PC-9 (cell line): ENCODE measurements at regions not wholly inside any gene's neighbourhood (a gene's known extent, or its start where the extent isn't known, plus 50 kb on each side); places are given as distances from the start of the nearest gene placed in this dataset.

Experiments used
- BruUV-seq: library from RNA; stranded (reverse); fragments of 400-500 nt; replicated peaks from 2 replicates; lab custom pipeline; 2021; lab: Mats Ljungman, UMichigan
- CTCF ChIA-PET: fragments of 300-600 bp; sonication (Branson Sonifier 250); formaldehyde crosslinking; loops from one replicate; lab custom pipeline; 2022; ENCODE audit warnings: antibody characterized with exemption; lab: Charles Lee
- POLR2A ChIA-PET: fragments of 300-600 bp; sonication (Branson Sonifier 250); formaldehyde crosslinking; loops from one replicate; lab custom pipeline; 2022; ENCODE audit warnings: antibody characterized with exemption; ENCODE audit not compliant: unreplicated experiment; lab: Charles Lee
- DNase-seq, 2 experiments: peaks; one replicate each; pipeline versions ENCODE4 v3.0.0 to v3.0.0-alpha.2; 2015 to 2022; ENCODE audit warnings: mixed read lengths in 1 of 2
- H2AFZ ChIP-seq: fragments of 200-600 bp; sonication (generic); 2 replicates; pipeline ENCODE4 v1.8.1; 2017; ENCODE audit warnings: antibody characterized with exemption
- H3F3A ChIP-seq: fragments of 200-600 bp; sonication (generic); 2 replicates; pipeline ENCODE4 v1.8.1; 2017; ENCODE audit warnings: antibody characterized with exemption, mild to moderate bottlenecking, low read depth; ENCODE audit not compliant: insufficient read depth
- H3K27ac ChIP-seq: fragments of 200-600 bp; sonication (generic); 2 replicates; pipeline ENCODE4 v1.6.1; 2016; ENCODE audit warnings: mixed run types
- H3K27me3 ChIP-seq: fragments of 200-600 bp; sonication (generic); 2 replicates; pipeline ENCODE4 v1.6.1; 2016; ENCODE audit warnings: low read depth, mixed run types; ENCODE audit not compliant: insufficient read depth
- H3K36me3 ChIP-seq: fragments of 200-600 bp; sonication (generic); 2 replicates; pipeline ENCODE4 v1.6.1; 2016; ENCODE audit warnings: low read depth, mixed run types
- H3K4me1 ChIP-seq: fragments of 200-600 bp; sonication (generic); replicated peaks from 2 replicates; pipeline ENCODE4 v1.6.1; 2016; ENCODE audit warnings: mixed run types; ENCODE audit not compliant: insufficient read depth
- H3K4me2 ChIP-seq: fragments of 200-600 bp; sonication (generic); 2 replicates; pipeline ENCODE4 v1.6.1; 2017; ENCODE audit warnings: mixed run types
- H3K4me3 ChIP-seq: fragments of 200-600 bp; sonication (generic); 2 replicates; pipeline ENCODE4 v1.6.1; 2016; ENCODE audit warnings: mixed run types
- H3K79me2 ChIP-seq: fragments of 200-600 bp; sonication (generic); 2 replicates; pipeline ENCODE4 v1.6.1; 2017; ENCODE audit warnings: low read depth, mixed run types
- H3K9me2 ChIP-seq: fragments of 200-600 bp; sonication (generic); 2 replicates; pipeline ENCODE4 v1.8.1; 2017; ENCODE audit warnings: mild to moderate bottlenecking; ENCODE audit not compliant: insufficient read depth
- H3K9me3 ChIP-seq: fragments of 200-600 bp; sonication (generic); 2 replicates; pipeline ENCODE4 v1.8.1; 2016; ENCODE audit warnings: low read depth; ENCODE audit not compliant: insufficient read depth
- H4K20me1 ChIP-seq: fragments of 200-600 bp; sonication (generic); 2 replicates; pipeline ENCODE4 v1.8.1; 2017; ENCODE audit not compliant: insufficient read depth
- EZH2 ChIP-seq: fragments of 200-600 bp; sonication (generic); IDR thresholded peaks from 2 replicates; pipeline ENCODE4 v1.8.0; 2017; ENCODE audit warnings: antibody characterized with exemption, low read depth
- intact Hi-C: fragments of 100-400 bp; cut with micrococcal nuclease; formaldehyde crosslinking; loops from one replicate; pipeline ENCODE4 v1.10.0; 2022; ENCODE audit not compliant: unreplicated experiment
- TF ChIP-seq, protein P1 (sequence below): fragments of 200-600 bp; sonication (generic); conservative IDR thresholded peaks from 2 replicates; pipeline ENCODE4 v1.6.1; 2017; ENCODE audit warnings: mixed run types, antibody characterized with exemption, mild to moderate bottlenecking, moderate library complexity

- ChIA-PET POLR2A (no interaction called here), CTCF (no interaction called here)
- no TSS peak for BruUV-seq
- intact Hi-C loops: loop anchor here (5.0 to 10.0 kb wide), 3 partner anchors 33 to 340 kb away; no protein-coding TSS in a partner anchor
- Histone ChIP-seq H2AFZ (no peak overlapping the region), H3K4me2 (no peak overlapping the region), H3K9me3 (no peaks in the 10 kb centered on the region), H3K4me3 (no peak overlapping the region), H4K20me1 (no peaks in the 10 kb centered on the region), H3K27ac (no peak overlapping the region), H3K36me3 (no peaks in the 10 kb centered on the region), H3K9me2 (no peaks in the 10 kb centered on the region), H3K27me3 (no peaks in the 10 kb centered on the region), H3K4me1 (peaks cover 39% of the 10 kb centered on the region), H3F3A (peaks cover 25% of the 10 kb centered on the region), H3K79me2 (no peaks in the 10 kb centered on the region)
- no peak for DNase-seq
- TF ChIP-seq EZH2: no peak
- TF ChIP-seq, protein P1, sequence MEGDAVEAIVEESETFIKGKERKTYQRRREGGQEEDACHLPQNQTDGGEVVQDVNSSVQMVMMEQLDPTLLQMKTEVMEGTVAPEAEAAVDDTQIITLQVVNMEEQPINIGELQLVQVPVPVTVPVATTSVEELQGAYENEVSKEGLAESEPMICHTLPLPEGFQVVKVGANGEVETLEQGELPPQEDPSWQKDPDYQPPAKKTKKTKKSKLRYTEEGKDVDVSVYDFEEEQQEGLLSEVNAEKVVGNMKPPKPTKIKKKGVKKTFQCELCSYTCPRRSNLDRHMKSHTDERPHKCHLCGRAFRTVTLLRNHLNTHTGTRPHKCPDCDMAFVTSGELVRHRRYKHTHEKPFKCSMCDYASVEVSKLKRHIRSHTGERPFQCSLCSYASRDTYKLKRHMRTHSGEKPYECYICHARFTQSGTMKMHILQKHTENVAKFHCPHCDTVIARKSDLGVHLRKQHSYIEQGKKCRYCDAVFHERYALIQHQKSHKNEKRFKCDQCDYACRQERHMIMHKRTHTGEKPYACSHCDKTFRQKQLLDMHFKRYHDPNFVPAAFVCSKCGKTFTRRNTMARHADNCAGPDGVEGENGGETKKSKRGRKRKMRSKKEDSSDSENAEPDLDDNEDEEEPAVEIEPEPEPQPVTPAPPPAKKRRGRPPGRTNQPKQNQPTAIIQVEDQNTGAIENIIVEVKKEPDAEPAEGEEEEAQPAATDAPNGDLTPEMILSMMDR: no peak
Observed at GRCh38 chr6:1254326-1254725, 57.6 kb upstream of the FOXQ1 start.

DNA sequence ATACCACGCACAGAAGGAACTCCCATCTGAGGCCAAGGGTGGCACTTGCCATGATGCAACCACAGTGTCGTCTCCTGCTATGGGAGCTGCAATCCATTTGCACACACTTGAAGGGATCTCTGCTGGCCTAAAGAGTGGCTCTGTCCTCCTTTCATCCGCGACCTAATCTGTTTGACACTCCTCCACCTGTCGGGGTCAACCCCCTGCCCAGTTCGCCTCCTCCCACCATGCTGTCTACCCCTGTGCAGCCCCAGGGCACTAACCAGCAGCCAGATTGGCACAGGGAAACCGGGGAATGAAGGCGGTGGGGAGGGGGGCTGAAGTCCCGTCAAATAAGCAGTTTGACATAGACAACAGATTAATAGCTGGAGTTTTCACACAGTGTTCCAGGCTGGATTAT is 58.1 kb upstream of the FOXQ1 start:
- intact Hi-C loops: loop anchor here (5.0 to 10.0 kb wide), 3 partner anchors 33 to 339 kb away; no protein-coding TSS in a partner anchor
- no peak overlapping the region for H3K4me3 ChIP-seq
- CTCF ChIA-PET: no interaction called here
- no peaks in the 10 kb centered on the region for H3K9me3 ChIP-seq
- H4K20me1 ChIP-seq: no peaks in the 10 kb centered on the region
- TF ChIP-seq, protein P1: no peak
- no peak for TF ChIP-seq EZH2
- POLR2A ChIA-PET: no interaction called here
- DNase-seq: no peak
- no peak overlapping the region for H3K4me2 ChIP-seq
- H3K27ac ChIP-seq: no peak overlapping the region
- no peak overlapping the region for H2AFZ ChIP-seq
- peaks cover 25% of the 10 kb centered on the region for H3F3A ChIP-seq
- BruUV-seq: no TSS peak
- H3K4me1 ChIP-seq: peaks cover 39% of the 10 kb centered on the region
- no peaks in the 10 kb centered on the region for H3K27me3 ChIP-seq
- H3K79me2 ChIP-seq: no peaks in the 10 kb centered on the region
- no peaks in the 10 kb centered on the region for H3K9me2 ChIP-seq
- H3K36me3 ChIP-seq: no peaks in the 10 kb centered on the region

GRCh38 chr6:1251198-1252155 is 60.4 kb upstream of the FOXQ1 start:
- ChIA-PET CTCF (no interaction called here), POLR2A (interaction anchor here (0.5 kb wide), 1 partner anchor 74 kb away, joined by 6 read pairs; no protein-coding TSS in a partner anchor)
- Histone ChIP-seq H3K4me3 (peak overlapping the region; percentile 42; the same call in 1 of the 2 replicates), H3K4me2 (peak overlapping the region; percentile 78), H3K27ac (peak overlapping the region; percentile 94), H3K36me3 (no peaks in the 10 kb centered on the region), H3F3A (peaks cover 25% of the 10 kb centered on the region), H3K27me3 (no peaks in the 10 kb centered on the region), H2AFZ (peak overlapping the region; percentile 70), H3K79me2 (no peaks in the 10 kb centered on the region), H4K20me1 (no peaks in the 10 kb centered on the region), H3K4me1 (peaks cover 39% of the 10 kb centered on the region), H3K9me2 (no peaks in the 10 kb centered on the region), H3K9me3 (no peaks in the 10 kb centered on the region)
- DNase-seq: peak; percentile 61 to 89
- TF ChIP-seq EZH2: no peak
- TF ChIP-seq, protein P1: no peak
- no TSS peak for BruUV-seq
- intact Hi-C loops: loop anchor here (2.0 to 10.0 kb wide), 5 partner anchors 36 to 337 kb away; no protein-coding TSS in a partner anchor
